Memory B cell (primary cell): ENCODE measurements at regions not wholly inside any gene's neighbourhood (a gene's known extent, or its start where the extent isn't known, plus 50 kb on each side); places are given as distances from the start of the nearest gene placed in this dataset.
A peak's percentile ranks its signal among the peaks of the same experiment; 100 is the strongest.
"Not testable (repeated sequence)": the region's sequence is repeated elsewhere in the genome, so short reads cannot be mapped to it uniquely, and the experiment has no call there.

Experiments
- ATAC-seq: fragments of 150-1000 bp; cut with Tn5 transposase; 2 replicates; pipeline ENCODE4 v1.10.0; 2021; ENCODE audit warnings: low read depth, mild to moderate bottlenecking, moderate library complexity
- DNase-seq, 2 donors: peaks; one replicate each; pipeline ENCODE4 v3.0.0; 2022; ENCODE audit warnings: low spot score in 2 of 2
- H3K27ac Mint-ChIP-seq: one replicate; pipeline ENCODE4 v1.8.0; 2022; ENCODE audit warnings: mild to moderate bottlenecking, moderate library complexity, mixed read lengths
- H3K27me3 Mint-ChIP-seq: one replicate; pipeline ENCODE4 v1.8.0; 2022; ENCODE audit warnings: mixed read lengths
- H3K36me3 Mint-ChIP-seq: one replicate; pipeline ENCODE4 v1.8.0; 2022; ENCODE audit warnings: mild to moderate bottlenecking, mixed read lengths
- H3K4me1 Mint-ChIP-seq: one replicate; pipeline ENCODE4 v1.8.0; 2022; ENCODE audit warnings: mixed read lengths
- H3K4me3 Mint-ChIP-seq: one replicate; pipeline ENCODE4 v1.8.0; 2022; ENCODE audit warnings: mild to moderate bottlenecking, moderate library complexity, mixed read lengths
- H3K9me3 Mint-ChIP-seq: one replicate; pipeline ENCODE4 v1.8.0; 2022; ENCODE audit warnings: mixed read lengths

DNA sequence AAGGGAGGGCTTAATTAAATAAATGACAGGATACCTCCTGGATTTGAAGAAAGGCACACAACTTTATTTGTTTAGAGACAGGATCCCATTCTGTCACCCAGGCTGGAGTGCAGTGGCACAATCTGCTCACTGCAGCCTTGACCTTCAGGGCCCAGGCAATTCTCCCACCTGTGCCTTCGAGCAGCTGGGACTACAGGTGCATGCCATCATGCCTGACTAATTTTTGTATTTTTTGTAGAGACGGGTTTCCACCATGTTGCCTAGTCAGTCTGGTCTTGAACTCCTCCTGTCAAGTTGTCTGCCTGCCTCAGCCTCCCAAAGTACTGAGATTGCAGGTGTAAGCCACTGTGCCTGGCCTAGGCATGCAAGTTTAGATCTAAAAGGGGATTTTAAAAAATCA, 272.7 kb upstream of the MBL2 start:
- ATAC-seq (no peak), DNase-seq (no peak)
- H3K4me3 Mint-ChIP-seq, result no peak overlapping the region
- H3K9me3 Mint-ChIP-seq, result no peaks in the 10 kb centered on the region
- H3K27ac Mint-ChIP-seq, result no peak overlapping the region
- H3K36me3 Mint-ChIP-seq, result no peaks in the 10 kb centered on the region
- H3K27me3 Mint-ChIP-seq, result no peaks in the 10 kb centered on the region
- H3K4me1 Mint-ChIP-seq, result no peaks in the 10 kb centered on the region

DNA sequence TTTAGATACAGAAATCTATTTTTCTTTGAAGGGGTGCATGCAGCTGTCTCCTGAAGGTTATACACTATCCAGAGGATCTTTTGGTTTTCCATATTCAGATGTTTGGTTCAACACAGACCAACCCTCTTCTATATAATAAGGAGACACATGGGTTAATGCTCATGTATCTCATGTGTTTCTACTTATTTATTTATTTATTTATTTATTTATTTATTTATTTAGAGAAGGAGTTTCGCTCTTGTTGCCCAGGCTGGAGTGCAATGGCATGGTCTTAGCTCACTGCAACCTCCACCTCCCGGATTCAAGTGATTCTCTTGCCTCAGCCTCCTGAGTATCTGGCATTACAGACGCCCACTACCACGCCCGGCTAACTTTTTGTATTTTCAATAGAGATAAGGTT, 263.2 kb upstream of the MBL2 start:
- H3K4me3 Mint-ChIP-seq, H3K27ac Mint-ChIP-seq, H3K27me3 Mint-ChIP-seq, DNase-seq, H3K9me3 Mint-ChIP-seq, H3K36me3 Mint-ChIP-seq, H3K4me1 Mint-ChIP-seq, ATAC-seq: not testable (repeated sequence)

DNA sequence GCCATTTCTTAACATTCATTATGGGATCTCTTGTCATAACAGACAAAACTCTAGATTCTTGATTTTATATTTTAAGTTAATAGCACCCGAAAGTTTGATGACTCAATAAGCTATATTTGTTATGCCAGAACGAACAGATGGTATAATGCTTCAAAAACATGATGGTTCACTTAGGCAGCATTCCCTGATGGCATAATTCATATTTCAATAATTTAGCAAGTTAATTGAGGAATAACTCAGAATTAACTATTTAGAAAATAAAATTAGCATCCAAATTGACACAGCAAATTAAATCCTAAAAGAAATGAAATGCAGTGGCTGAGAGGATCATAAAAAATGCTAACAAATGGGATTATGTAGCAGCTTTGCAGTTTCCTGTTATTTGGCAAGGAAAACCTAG, 260.8 kb upstream of the MBL2 start:
- no peaks in the 10 kb centered on the region for H3K36me3 Mint-ChIP-seq
- ATAC-seq, result no peak
- DNase-seq, result no peak
- peaks cover 3% of the 10 kb centered on the region for H3K4me1 Mint-ChIP-seq
- H3K9me3 Mint-ChIP-seq, result no peaks in the 10 kb centered on the region
- H3K4me3 Mint-ChIP-seq, result no peak overlapping the region
- H3K27ac Mint-ChIP-seq, result no peak overlapping the region
- H3K27me3 Mint-ChIP-seq, result no peaks in the 10 kb centered on the region

DNA sequence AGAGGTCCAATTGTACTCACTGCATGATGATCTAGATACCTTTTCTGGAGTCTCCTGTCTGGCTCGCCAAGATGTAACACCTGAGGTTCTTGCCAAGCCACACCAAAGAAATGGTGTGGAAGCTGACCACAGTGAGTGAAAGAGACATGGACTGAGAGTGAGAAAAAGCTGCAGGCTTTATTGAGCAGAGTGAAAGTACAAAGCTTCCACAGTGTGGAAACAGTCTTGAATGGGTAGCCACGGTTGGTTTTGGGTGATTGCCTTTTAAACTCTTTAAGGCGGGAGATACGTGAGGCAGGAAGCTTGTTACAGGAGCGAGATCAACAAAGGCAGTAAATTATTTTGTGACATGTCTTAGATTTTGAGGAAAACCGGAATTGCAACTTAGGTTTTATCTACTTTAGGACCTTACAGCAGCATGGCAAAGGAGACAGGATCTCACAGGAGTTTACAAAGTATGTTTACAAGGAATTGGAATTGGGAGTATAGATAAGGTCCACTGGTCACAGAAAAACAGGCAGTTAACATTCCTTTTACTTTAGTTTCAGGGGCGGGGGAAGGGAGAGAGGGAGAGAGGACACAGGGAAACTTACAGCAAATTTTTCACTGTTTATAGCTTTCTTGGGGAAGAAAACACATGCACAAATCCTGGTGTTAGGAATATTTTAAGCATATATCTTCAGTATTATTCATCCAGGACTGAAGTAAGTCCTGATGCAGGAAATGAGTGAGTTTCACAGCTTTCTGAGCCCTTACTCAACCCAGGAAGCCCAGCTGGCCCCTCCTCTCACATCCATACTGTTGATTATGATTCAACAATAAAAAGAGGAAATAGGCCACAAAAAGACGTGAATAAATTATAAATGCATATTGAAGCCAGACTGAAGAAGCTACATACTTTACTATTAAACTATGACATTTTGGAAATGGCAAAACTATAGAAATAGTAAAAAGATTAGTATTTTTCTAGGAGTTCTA, 257.6 kb upstream of the MBL2 start:
- not testable (repeated sequence) for H3K4me3 Mint-ChIP-seq, H3K36me3 Mint-ChIP-seq, H3K27ac Mint-ChIP-seq, DNase-seq, H3K9me3 Mint-ChIP-seq, ATAC-seq, H3K27me3 Mint-ChIP-seq, H3K4me1 Mint-ChIP-seq

DNA sequence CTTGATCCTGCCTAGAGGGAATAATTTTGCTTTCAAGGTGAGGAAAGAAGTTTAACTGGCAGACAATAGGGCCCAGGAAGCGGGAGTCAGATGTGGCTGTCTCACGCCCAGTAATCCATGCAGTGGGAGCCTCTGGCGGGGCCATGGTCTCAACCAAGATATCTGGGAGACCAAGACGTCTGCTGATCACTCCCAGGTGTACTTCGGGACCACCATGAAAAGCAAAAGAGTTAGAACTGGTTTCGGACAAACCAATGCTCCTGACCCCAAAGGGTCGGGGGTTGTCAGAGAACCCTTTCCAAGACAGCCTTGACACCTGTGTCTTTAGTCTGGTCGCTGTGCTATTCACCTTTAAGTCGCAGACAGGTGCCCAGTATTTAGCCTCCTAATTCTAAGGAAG, 256.9 kb upstream of the MBL2 start:
- Mint-ChIP-seq H3K27me3 (no peaks in the 10 kb centered on the region), H3K27ac (no peak overlapping the region), H3K4me3 (no peak overlapping the region), H3K36me3 (no peaks in the 10 kb centered on the region), H3K4me1 (peaks cover 6% of the 10 kb centered on the region), H3K9me3 (peaks cover 1% of the 10 kb centered on the region)
- DNase-seq, result no peak
- no peak for ATAC-seq

DNA sequence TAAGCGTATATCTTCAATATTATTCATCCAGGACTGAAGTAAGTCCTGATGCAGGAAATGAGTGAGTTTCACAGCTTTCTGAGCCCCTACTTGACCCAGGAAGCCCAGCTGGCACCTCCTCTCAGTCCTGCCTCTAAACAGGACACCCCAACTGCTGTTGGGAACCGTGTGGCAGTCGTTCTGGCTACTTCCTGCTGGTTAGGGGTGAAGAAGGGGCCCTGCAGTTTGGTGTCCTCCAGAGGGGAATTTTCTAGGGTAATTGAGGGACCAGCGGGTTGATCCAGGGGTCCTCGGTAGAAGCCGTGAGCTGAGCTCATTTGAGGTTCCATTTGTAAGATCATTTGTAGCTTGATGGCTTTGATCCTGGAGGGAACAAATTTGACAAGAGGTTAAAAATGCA, 253.2 kb upstream of the MBL2 start:
- DNase-seq, H3K4me1 Mint-ChIP-seq, H3K36me3 Mint-ChIP-seq, H3K4me3 Mint-ChIP-seq, H3K27ac Mint-ChIP-seq, H3K27me3 Mint-ChIP-seq, H3K9me3 Mint-ChIP-seq, ATAC-seq: not testable (repeated sequence)

DNA sequence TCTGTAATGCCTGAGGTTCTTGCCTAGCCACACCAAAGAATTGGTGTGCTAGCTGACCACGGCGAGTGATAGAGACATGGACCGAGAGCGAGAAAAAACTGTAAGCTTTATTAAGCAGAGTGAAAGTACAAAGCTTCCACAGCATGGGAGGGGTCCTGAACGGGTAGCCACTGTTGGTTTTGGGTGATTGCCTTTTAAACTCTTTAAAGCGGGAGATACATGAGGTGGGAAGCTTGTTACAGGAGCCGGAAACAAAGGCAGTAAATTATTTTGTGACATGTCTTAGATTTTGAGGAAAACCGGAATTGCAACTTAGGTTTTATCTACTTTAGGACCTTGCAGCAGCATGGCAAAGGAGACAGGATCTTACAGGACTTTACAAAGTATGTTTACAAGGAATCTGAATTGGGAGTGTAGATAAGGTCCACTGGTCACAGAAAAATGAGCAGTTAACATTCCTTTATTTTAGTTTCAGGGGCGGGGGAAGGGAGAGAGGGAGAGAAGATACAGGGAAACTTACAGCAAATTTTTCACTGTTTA, 252.7 kb upstream of the MBL2 start:
- peak overlapping the region; percentile 39 for H3K4me3 Mint-ChIP-seq
- H3K9me3 Mint-ChIP-seq, result peaks cover 1% of the 10 kb centered on the region
- H3K4me1 Mint-ChIP-seq, result peaks cover 6% of the 10 kb centered on the region
- H3K27ac Mint-ChIP-seq, result no peak overlapping the region
- H3K36me3 Mint-ChIP-seq, result no peaks in the 10 kb centered on the region
- DNase-seq (no peak), ATAC-seq (no peak)
- H3K27me3 Mint-ChIP-seq, result no peaks in the 10 kb centered on the region

DNA sequence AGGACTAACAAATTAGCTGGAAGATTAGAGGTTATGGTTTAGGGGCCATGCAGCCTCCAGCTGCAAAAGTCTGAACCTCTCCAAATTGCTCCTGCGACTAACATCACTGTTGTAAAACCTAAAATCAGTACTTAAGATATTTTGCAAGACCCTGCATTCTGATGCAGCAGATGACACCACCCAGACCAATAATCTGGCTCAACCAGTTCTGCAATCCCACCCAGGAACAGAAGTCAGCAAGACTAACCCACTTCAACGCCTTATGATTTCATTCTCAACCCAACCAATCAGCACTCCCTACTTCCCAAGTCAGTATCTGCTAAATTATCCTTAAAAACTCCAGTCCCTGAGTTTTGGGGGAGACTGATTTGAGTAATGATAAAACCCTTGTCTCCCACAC, 250.8 kb upstream of the MBL2 start:
- H3K4me3 Mint-ChIP-seq, result no peak overlapping the region
- ATAC-seq, result no peak
- peaks cover 4% of the 10 kb centered on the region for H3K4me1 Mint-ChIP-seq
- no peaks in the 10 kb centered on the region for H3K27me3 Mint-ChIP-seq
- H3K27ac Mint-ChIP-seq, result no peak overlapping the region
- peaks cover 4% of the 10 kb centered on the region for H3K9me3 Mint-ChIP-seq
- DNase-seq, result no peak
- no peaks in the 10 kb centered on the region for H3K36me3 Mint-ChIP-seq

DNA sequence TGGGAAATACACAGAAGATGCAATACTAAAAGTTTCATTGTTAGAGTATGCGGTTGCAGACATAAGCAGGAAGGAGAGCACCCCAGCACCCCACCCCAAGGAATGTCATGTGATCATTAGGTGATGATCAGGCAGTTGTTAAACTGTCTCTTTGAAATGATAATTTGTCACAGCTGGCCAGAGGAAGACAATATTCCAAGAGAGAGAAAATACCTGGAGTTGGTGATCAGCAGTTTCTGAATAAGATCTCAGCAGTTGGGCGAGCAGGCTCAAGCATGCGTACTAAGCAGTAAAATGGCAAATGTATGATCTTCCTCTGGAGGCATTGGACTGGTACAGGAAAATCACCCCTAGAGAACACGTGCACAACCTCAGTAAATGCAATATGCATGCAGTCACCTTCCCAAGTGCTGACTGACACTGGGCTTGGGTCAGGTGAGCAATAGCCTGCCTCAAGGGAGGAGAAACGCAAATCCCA, 250.1 kb upstream of the MBL2 start:
- H3K27ac Mint-ChIP-seq, result no peak overlapping the region
- ATAC-seq (no peak), DNase-seq (no peak)
- no peaks in the 10 kb centered on the region for H3K27me3 Mint-ChIP-seq
- no peaks in the 10 kb centered on the region for H3K36me3 Mint-ChIP-seq
- H3K4me1 Mint-ChIP-seq, result peaks cover 4% of the 10 kb centered on the region
- peaks cover 4% of the 10 kb centered on the region for H3K9me3 Mint-ChIP-seq
- no peak overlapping the region for H3K4me3 Mint-ChIP-seq

DNA sequence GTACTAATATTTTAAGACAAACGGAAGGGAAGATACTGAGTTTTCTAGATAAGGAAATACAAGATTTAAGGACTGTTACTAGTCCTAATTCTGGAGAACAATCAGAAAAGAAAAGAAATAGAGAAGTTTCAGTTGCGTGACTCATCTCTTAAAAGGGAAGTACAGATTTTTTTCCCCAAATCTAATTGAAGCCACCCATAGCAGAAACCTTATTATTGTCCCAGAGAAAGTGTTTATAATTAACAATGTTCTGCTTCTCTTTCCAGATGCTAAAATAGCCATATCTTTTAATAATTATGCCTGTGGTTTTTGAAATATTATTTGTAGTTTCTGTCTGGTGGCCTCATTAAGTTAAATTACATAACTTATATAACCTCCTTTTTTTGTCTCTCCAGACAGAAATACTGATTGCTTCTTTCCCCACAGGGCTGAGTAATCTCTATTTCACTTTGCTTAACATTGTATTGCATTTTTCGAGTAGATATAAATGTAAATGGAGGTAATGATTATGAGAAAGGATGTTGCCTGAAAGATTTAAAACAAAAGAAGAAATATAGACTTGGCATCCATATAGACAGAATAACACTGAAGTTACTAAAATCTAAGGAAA, 240.7 kb upstream of the MBL2 start:
- Mint-ChIP-seq H3K9me3 (peaks cover 1% of the 10 kb centered on the region), H3K36me3 (no peaks in the 10 kb centered on the region), H3K4me3 (no peak overlapping the region), H3K27me3 (no peaks in the 10 kb centered on the region), H3K4me1 (no peaks in the 10 kb centered on the region), H3K27ac (peak overlapping the region; percentile 15)
- ATAC-seq, result no peak
- no peak for DNase-seq

DNA sequence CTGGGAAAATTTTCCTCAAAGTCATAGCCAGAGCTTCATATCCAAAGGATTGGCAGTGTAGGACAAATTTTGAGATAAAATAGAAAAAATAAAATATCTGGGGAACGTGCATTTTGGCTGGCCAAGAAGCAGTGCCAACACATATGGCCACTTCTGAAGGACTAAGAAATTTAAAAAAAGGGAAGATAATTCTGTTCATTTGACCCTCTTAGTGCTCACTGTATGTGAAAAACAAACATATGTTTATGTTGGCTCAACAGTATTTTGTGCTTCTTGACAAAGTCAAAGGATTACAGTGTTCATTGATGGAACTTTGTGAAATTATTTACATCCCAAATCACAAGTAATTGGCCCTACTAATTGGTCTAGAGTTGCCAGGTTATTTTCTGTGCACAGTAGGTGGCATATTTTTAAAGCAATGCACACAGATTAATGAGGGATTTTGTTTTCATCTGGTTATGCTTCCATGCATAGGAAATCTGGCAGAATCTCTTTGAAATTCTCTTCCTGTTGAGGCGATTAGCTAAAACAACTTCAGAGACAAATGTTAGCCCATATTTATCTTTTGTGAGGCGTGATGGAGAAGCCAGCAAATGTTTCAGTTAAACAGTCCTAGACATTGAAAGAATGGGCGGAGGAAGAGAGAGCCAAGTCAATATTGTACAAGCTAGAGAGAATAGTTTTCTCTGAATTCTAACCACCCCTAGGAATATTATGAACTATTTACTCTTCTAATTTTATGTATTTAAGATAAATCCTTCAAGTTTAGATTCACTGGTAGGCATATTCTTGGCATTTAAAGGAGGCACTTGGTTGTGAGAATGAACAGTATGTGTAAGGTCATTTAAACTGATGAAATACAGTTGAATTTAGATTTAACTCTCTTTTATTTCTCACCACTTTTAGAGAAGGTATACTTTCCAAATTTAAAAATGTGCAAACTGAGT, 237.7 kb upstream of the MBL2 start:
- Mint-ChIP-seq H3K4me3 (no peak overlapping the region), H3K36me3 (no peaks in the 10 kb centered on the region), H3K4me1 (no peaks in the 10 kb centered on the region), H3K27me3 (no peaks in the 10 kb centered on the region), H3K27ac (no peak overlapping the region), H3K9me3 (peaks cover 1% of the 10 kb centered on the region)
- DNase-seq, result no peak
- ATAC-seq, result no peak

DNA sequence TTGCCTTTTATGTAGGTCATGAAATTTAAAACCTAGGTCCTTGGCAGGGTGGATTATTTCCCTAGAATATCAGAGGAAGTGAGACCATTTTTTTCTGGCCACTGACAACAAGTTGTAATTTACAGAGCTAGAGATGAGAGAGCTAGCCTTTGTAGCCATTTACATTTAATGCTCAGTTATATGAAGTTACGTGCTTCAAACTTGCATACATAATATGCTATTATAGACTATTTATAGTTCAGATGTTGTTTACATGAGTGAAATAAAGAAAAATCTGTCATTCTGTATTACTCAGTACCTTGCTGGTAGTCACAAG, 234.9 kb upstream of the MBL2 start:
- Mint-ChIP-seq H3K4me1 (no peaks in the 10 kb centered on the region), H3K27ac (no peak overlapping the region), H3K27me3 (no peaks in the 10 kb centered on the region), H3K9me3 (peaks cover 1% of the 10 kb centered on the region), H3K4me3 (no peak overlapping the region), H3K36me3 (no peaks in the 10 kb centered on the region)
- ATAC-seq (no peak), DNase-seq (no peak)

DNA sequence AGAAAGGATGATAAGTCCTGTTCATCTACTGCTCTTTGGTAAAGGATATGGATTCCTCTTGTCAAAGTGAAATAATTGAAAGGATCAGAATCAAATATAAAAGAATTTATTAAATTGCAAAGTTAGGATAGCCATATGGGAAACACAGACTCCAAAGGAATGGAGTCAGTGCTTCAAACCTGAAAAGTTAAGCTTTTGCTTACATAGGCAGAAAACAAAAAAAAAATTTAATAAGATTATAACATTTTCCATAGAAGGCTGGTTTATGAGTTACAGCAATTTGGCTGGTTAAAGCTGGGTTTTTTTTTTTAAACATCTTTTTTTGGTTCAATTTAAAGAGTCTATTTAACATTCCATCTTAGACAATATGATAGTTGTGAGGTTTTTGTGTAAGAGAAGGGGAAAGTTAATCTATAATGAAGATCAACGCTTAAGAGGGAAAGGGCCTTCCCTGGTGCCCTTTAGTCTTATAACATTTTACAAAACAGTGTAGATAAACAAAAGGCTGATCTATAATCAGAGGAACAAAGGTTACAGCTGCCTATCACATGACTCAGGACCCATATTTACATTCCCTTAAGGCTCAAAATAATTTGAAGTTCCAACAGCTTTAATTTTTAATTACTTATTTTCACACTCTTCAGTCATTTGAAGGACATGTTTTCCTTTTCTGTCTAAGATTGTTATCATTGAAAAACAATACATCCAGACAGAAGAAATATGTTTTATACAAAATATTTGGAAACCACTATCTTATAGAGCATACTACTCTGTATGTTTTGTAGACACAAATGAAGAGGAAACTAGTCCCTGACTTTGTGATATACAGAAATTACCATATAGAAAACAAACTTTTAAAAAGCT, 234.3 kb upstream of the MBL2 start:
- Mint-ChIP-seq H3K4me3 (no peak overlapping the region), H3K27me3 (no peaks in the 10 kb centered on the region), H3K27ac (no peak overlapping the region), H3K36me3 (no peaks in the 10 kb centered on the region), H3K9me3 (peaks cover 1% of the 10 kb centered on the region), H3K4me1 (no peaks in the 10 kb centered on the region)
- ATAC-seq (no peak), DNase-seq (no peak)
